ENCODE measurements at regions not wholly inside any gene's neighbourhood (a gene's known extent, or its start where the extent isn't known, plus 50 kb on each side); places are given as distances from the start of the nearest gene placed in this dataset.

- no peak for TF ChIP-seq POLR2A (IDR thresholded peaks at IDR 0.05)
- TF ChIP-seq, protein P1, sequence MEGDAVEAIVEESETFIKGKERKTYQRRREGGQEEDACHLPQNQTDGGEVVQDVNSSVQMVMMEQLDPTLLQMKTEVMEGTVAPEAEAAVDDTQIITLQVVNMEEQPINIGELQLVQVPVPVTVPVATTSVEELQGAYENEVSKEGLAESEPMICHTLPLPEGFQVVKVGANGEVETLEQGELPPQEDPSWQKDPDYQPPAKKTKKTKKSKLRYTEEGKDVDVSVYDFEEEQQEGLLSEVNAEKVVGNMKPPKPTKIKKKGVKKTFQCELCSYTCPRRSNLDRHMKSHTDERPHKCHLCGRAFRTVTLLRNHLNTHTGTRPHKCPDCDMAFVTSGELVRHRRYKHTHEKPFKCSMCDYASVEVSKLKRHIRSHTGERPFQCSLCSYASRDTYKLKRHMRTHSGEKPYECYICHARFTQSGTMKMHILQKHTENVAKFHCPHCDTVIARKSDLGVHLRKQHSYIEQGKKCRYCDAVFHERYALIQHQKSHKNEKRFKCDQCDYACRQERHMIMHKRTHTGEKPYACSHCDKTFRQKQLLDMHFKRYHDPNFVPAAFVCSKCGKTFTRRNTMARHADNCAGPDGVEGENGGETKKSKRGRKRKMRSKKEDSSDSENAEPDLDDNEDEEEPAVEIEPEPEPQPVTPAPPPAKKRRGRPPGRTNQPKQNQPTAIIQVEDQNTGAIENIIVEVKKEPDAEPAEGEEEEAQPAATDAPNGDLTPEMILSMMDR (IDR thresholded peaks at IDR 0.05), result no peak
Observed at GRCh38 chr1:81437649-81438048, 363.1 kb upstream of the ADGRL2 start.

All from right lobe of liver (tissue), 4 donors.